ENCODE measurements at regions not wholly inside any gene's neighbourhood (a gene's known extent, or its start where the extent isn't known, plus 50 kb on each side); places are given as distances from the start of the nearest gene placed in this dataset.

GRCh38 chr4:42330002-42330592 is 67.2 kb upstream of the SHISA3 start:
- DNase-seq (ENCODE audit: low spot score) = no peak

DNA sequence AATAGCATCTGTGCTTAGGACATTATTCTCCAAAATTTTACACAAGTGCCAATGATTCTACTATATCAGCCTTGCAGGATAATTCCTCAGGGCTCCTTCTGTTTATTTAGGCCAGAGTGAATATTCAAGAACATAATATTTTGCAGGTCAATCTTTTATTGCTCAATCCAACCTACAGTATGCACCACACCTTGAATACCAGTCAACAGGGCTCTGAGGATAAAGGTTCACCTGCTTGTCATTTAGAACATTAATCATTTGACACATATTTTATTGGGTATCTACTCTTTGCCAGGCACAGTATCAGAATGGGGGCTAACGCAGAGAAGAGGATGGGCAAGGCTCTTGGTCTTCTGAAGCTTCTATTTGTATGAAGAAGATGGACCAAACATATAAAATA is 66.2 kb upstream of the SHISA3 start:
- no peak for DNase-seq (ENCODE audit: low spot score)

DNA sequence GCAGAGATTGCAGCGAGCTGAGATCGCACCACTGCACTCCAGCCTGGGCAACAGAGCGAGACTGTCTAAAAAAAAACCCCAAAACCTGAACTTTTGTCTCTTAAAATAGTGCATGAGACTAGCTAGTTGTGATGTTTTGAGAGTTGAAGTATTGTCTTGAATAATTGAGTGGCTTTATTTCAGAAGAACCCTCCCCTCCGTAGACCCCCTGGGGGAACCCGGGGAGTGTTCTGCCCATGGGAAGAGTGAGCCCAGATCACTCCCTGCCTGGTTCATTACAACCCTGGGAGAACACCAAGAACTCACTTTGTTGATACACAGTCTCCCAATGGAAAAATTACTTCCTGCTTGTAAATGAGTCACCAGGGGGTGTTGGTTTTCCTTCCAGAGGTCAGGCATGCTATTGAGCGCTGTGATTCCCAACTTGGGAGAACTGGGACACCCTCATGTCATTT is 65.3 kb upstream of the SHISA3 start:
- DNase-seq (ENCODE audit: low spot score) = no peak

- no peak for DNase-seq (ENCODE audit: low spot score)
These were observed 57.3 kb upstream of the SHISA3 start for GRCh38 chr4:42339935-42340406.

DNA sequence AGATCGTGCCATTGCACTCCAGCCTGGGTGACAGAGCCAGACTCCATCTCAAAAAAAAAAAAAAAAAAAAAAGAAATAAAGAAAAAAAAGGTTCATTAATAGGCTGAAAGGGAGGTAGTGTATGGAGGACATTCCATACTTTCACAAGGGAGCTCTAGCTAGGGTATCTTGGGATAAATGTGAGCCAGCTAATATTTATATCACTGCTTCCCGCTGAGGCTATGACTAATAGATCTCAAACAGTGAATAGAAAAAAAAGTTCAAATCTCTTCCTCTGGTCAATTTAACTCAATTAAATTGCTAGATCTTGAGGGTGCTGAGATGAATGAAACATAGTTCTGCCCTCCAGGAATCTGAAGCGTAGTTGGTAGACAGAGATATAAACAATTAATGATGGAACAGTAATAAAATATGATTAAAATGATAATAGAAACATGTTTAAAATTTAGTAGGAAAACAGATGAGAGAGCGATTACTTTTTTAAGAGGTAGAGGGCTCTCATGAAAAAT is 55.7 kb upstream of the SHISA3 start:
- DNase-seq (ENCODE audit: low spot score) = no peak

DNA sequence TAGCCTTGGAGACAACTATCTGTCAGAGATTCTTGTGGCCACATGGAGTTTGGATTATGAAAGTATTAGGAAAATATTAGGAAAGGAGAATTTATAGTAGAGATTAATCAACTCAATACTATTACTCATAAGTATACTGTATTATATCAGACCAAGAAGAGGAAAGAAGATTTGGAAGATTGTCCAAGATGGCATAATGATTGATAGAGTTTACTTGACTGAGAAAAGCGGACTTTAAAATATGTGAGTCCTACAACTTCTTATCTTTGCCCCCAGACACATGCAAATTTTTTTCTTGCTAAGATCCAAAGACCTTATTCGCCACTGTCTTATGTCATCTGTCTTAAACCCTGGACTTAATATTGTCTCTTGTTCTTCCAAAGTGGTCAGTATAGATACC is 54.8 kb upstream of the SHISA3 start:
- DNase-seq (ENCODE audit: low spot score) = no peak

DNA sequence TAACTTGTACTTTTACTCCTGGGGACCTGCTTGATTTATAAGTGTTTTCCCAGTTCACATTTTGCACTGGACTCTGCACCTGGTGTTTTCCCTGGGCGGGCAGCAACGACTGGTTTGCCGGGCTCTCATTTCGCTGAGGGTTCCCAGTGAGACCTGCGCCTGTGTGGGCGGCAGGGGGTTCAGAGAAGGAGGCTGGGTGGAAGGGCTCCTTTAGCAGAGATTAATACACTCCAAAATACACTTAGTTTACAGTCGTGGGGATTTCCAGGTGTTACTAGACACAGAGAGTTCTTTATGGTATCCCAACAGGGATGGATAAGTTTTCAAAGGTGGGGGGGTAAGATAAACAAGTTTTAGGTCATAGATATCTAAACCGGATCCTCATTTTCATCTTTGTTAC is 53.0 kb upstream of the SHISA3 start:
- no peak for DNase-seq (ENCODE audit: low spot score)

GRCh38 chr4:42344749-42345148 is 52.5 kb upstream of the SHISA3 start:
- DNase-seq (ENCODE audit: low spot score) = no peak

- DNase-seq (ENCODE audit: low spot score) = no peak
These were observed 51.2 kb upstream of the SHISA3 start for GRCh38 chr4:42345962-42346544.

DNA sequence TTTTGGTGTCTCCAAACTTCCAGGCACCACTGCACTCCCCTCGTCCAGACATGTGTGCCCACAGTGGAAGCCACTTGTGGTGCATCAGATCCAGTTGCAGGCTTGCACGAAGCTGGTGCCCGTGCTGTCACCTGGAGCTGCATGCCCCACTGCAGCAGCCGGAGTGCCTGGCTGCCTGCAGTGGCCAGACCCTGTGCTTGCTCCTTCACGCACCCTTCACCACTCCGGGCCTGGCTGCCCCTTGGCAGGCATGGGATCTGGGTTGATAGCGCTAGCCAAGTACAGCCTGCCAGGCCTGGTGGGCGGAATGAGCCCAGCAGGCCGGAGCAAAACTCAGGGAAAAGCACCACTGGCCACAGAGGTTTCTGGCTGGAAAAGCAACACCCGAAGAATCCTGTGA is 50.2 kb upstream of the SHISA3 start:
- DNase-seq (ENCODE audit: low spot score) = no peak

Measured in AG20443 (cell line).